ENCODE measurements at regions not wholly inside any gene's neighbourhood (a gene's known extent, or its start where the extent isn't known, plus 50 kb on each side); places are given as distances from the start of the nearest gene placed in this dataset.

GRCh38 chr9:88072831-88073375, 65.4 kb downstream of the SPATA31C2 start:
- H3K4me1 Mint-ChIP-seq, result peaks cover 19% of the 10 kb centered on the region
- TF ChIP-seq CTCF (conservative IDR thresholded peaks at IDR 0.05), result no peak
- H3K27me3 Mint-ChIP-seq (ENCODE audit: low read depth), result peaks cover 13% of the 10 kb centered on the region
- no peaks in the 10 kb centered on the region for H3K36me3 Mint-ChIP-seq (ENCODE audit: low read depth)
- no peak overlapping the region for H3K27ac Mint-ChIP-seq (ENCODE audit: unreplicated experiment)
- no peak overlapping the region for H3K4me3 Mint-ChIP-seq
- no peak for DNase-seq (ENCODE audit: low read depth, low spot score)
- H3K9me3 Mint-ChIP-seq, result no peaks in the 10 kb centered on the region

- no peak for DNase-seq (ENCODE audit: low read depth, low spot score)
- no peak for TF ChIP-seq CTCF (conservative IDR thresholded peaks at IDR 0.05)
- Mint-ChIP-seq H3K36me3 (ENCODE audit: low read depth) (no peaks in the 10 kb centered on the region), H3K27me3 (ENCODE audit: low read depth) (peaks cover 13% of the 10 kb centered on the region), H3K27ac (ENCODE audit: unreplicated experiment) (no peak overlapping the region), H3K9me3 (no peaks in the 10 kb centered on the region), H3K4me1 (peaks cover 10% of the 10 kb centered on the region), H3K4me3 (no peak overlapping the region)
Measured at GRCh38 chr9:88071331-88071730, 66.9 kb downstream of the SPATA31C2 start.

GRCh38 chr9:88065619-88066018, 72.7 kb downstream of the SPATA31C2 start:
- Mint-ChIP-seq H3K4me3 (no peak overlapping the region), H3K27me3 (ENCODE audit: low read depth) (no peaks in the 10 kb centered on the region), H3K9me3 (no peaks in the 10 kb centered on the region), H3K36me3 (ENCODE audit: low read depth) (no peaks in the 10 kb centered on the region), H3K27ac (ENCODE audit: unreplicated experiment) (no peak overlapping the region), H3K4me1 (no peaks in the 10 kb centered on the region)
- no peak for TF ChIP-seq CTCF (conservative IDR thresholded peaks at IDR 0.05)
- DNase-seq (ENCODE audit: low read depth, low spot score), result no peak

GRCh38 chr9:88064554-88064953, 73.7 kb downstream of the SPATA31C2 start:
- Mint-ChIP-seq H3K9me3 (no peaks in the 10 kb centered on the region), H3K27ac (ENCODE audit: unreplicated experiment) (no peak overlapping the region), H3K36me3 (ENCODE audit: low read depth) (no peaks in the 10 kb centered on the region), H3K4me1 (no peaks in the 10 kb centered on the region), H3K4me3 (no peak overlapping the region), H3K27me3 (ENCODE audit: low read depth) (no peaks in the 10 kb centered on the region)
- DNase-seq (ENCODE audit: low read depth, low spot score), result no peak
- TF ChIP-seq CTCF (conservative IDR thresholded peaks at IDR 0.05), result no peak

- H3K4me1 Mint-ChIP-seq, result no peaks in the 10 kb centered on the region
- H3K27me3 Mint-ChIP-seq (ENCODE audit: low read depth), result no peaks in the 10 kb centered on the region
- DNase-seq (ENCODE audit: low read depth, low spot score), result no peak
- no peaks in the 10 kb centered on the region for H3K36me3 Mint-ChIP-seq (ENCODE audit: low read depth)
- no peak overlapping the region for H3K27ac Mint-ChIP-seq (ENCODE audit: unreplicated experiment)
- no peak for TF ChIP-seq CTCF (conservative IDR thresholded peaks at IDR 0.05)
- H3K9me3 Mint-ChIP-seq, result no peaks in the 10 kb centered on the region
- H3K4me3 Mint-ChIP-seq, result no peak overlapping the region
Measured at GRCh38 chr9:88060746-88061145, 77.5 kb downstream of the SPATA31C2 start.

- DNase-seq (ENCODE audit: low read depth, low spot score), result no peak
- no peaks in the 10 kb centered on the region for H3K27me3 Mint-ChIP-seq (ENCODE audit: low read depth)
- H3K4me1 Mint-ChIP-seq, result no peaks in the 10 kb centered on the region
- H3K36me3 Mint-ChIP-seq (ENCODE audit: low read depth), result no peaks in the 10 kb centered on the region
- no peaks in the 10 kb centered on the region for H3K9me3 Mint-ChIP-seq
- H3K27ac Mint-ChIP-seq (ENCODE audit: unreplicated experiment), result no peak overlapping the region
- H3K4me3 Mint-ChIP-seq, result no peak overlapping the region
- no peak for TF ChIP-seq CTCF (conservative IDR thresholded peaks at IDR 0.05)
Measured at GRCh38 chr9:88059469-88059868, 78.8 kb downstream of the SPATA31C2 start.
